Fibroblast of upper back skin (primary cell): ENCODE measurements at regions not wholly inside any gene's neighbourhood (a gene's known extent, or its start where the extent isn't known, plus 50 kb on each side); places are given as distances from the start of the nearest gene placed in this dataset.
"Not testable (repeated sequence)": the region's sequence is repeated elsewhere in the genome, so short reads cannot be mapped to it uniquely, and the experiment has no call there.

Experiments used
- DNase-seq: peaks from one replicate; pipeline ENCODE4 v3.0.0-alpha.2; 2013

DNA sequence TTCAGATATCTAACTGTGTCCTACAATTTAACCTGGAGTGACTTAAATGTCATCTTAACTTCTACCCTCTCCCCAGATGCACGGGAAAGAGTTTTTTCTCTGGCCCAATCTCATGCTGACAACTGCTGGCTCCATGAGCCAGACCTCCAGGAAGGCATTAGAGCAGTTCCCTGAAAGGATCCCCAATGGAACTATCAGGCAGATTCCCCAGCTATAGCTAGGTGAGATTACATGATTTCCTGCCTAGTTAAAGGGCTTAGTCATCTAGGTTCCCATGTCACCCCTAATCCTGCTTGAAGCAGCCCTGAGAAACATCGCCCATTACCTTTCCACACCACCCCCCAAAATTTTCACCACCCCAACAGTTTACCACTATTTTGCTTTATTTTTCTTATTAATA lies 373.5 kb upstream of the TRPC7 start:
- no peak for DNase-seq

DNA sequence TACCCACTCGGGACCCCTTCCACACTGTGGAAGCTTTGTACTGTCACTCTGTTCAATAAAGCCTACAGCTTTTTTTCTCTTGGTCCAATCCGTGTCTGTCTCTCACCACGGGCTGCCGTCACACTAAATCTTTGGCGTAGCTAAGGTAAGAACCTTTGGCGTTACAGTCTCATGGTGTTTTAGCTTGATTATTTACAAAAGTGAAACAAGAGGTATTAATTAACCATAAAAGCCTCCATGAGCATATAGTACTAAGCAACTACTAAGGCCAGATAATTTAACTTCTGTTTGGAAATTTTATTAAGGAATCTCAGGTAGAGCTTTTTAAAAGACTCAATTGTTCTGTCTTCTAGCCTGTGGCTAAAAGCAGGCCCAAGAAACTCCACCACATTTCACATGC lies 370.7 kb upstream of the TRPC7 start:
- DNase-seq = no peak

DNA sequence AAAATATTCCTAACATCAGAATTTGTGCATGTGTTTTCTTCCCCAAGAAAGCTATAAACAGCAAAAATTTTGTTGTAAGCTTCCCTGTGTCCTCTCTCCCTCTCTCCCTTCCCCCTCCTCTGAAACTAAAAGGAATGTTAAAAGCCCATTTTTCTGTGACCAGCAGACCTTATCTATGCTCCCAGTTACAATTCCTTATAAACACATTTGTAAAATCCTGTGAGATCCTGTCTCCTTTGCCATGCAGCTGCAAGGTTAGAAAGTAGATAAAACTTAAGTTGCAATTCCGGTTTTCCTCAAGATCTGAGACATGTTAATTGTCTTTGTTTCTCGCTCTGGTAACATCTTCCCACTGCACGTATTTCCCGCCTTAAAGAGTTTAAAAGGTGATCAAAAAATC lies 370.3 kb upstream of the TRPC7 start:
- DNase-seq = not testable (repeated sequence)

DNA sequence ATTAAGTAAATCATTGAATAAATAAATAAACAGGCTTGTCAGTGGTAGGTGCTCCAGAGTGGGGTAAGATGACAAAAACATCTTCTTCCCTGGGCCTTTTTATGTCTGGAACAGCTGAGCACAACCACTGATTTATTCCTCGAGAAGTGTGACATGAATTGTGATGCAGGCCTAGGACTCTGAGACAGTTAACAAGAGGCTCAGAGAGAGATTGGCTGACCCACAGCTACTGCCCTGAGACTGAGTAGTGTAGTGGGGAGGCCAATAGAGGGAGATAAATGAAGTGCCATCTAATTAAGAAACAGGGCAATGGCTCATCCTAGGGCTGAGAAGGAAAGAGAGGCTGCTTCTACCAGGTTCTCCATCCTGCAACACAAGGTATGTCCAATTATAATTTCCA lies 369.3 kb upstream of the TRPC7 start:
- no peak for DNase-seq

DNA sequence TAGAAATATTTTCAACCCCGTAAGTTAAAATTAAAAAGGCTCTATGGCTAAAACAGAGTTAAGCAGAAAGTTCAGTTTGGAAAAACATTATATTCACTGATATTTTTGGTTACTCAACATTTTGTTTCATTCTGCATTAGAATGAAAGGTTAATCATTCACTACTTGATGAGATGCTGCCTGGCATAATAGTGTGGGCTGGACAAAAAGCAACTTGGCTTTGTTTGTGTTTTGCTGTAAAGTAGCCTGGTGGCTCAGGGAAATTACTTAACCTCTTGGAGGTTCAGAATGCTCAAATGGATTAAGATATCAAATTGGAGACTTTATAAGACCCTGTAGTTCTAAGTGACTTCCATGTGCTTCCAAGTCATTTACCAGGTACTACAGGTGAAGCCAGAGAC lies 367.4 kb upstream of the TRPC7 start:
- no peak for DNase-seq

DNA sequence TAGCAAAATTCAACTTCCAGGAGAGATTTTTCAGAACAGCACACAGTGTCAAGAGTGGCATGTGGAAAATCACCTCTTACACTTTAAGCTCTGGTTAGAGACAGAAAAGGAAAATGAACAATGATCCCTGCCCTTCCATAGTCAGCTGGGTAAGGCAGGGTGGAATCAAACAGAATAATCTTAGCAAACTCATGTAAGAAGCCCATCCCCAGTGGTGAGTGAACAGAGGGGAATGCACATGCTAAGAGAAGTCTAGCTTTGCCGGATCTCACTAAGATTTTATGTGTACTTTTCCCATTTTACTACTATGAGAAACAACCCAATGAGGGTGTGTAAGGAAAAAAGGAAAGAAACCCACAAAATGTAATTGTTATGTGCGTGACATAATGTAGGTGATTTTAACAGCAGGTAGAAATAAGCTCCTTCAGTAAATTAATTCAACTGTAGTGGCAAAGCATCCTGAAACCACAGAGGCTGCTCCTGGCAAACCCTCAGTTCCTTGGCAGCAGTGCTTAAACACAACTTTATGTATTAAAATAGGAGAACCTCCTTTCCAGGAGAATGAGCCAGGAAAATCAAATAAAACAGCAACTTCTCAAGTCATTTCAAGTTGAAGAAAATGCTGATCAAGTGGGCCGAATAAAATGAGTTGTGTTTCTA lies 366.0 kb upstream of the TRPC7 start:
- DNase-seq = peak; percentile 9

DNA sequence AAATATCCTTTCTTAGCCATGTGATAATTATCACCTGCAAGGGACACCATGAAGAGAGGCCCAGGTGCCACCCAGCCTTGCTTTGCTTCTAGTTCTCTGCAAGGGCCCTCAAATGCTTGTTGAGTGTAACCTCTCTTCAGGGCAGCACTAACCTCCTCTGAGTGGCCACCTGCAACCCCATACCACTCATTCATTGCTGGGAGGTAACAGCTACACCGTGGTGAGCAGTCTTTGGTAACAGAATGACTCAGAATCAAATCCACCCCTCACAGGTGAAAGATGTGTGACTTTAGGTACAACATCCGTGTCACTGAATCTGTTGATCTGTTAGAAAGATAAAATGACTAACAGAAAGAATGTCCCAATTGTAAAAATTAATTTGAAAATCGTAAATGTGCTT lies 365.1 kb upstream of the TRPC7 start:
- no peak for DNase-seq

DNA sequence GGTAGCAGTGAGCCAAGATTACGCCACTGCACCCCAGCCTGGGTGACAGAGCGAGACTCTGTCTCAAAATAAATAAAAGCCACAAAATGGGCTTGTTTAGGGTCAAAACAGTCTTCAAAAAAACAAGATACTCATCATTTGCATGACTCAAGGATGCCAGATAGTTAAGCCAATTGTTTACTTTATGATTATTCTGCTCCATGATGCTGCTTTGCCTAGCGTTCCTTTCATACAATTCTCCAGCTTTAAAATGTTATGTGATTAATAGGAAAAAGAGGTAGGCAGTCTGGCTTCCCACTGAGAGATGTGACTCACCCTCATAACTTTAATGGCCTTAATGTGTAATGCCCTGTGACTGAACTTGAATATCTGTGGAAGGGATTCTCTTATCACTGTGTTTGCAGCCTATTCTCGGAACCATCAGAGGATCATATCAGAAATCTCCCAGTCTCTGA lies 364.6 kb upstream of the TRPC7 start:
- peak; percentile 84 for DNase-seq

DNA sequence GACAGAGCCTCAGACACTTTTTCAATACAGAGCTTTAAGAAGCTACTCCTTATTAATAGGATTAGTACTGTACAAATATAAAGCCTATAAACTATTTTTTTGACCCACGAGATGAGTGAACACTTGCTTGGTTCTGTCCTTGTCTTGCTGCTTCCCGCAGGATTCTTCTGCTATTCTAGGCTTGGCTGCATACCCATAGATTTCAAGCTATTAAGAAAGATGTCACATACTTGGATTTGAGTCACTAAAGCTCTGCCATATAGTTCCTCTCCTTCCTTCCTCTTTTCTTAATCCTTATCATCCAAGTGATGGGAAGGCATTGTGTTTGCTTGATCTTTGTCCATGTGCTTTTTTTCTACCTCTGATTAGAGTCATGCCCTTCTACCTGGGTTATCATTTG lies 361.2 kb upstream of the TRPC7 start:
- no peak for DNase-seq

DNA sequence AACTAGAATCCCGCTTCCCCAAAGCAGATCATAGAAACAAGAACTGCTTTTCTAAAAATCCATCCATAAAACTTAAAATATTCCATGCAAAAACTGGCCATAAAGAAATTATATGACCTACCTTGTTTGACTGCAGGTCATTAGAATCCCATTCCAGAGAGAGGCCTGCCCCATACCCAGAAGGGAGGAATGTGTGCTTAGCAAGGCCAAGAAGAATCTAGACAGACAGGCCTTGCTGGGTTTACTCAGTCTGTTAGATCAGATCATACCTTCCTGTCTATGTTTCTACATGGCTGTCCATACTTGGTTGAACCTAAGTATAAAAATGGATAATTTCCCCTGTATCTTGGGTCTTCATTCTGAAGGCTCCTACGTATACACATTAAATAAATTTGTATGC lies 358.8 kb upstream of the TRPC7 start:
- DNase-seq = no peak

DNA sequence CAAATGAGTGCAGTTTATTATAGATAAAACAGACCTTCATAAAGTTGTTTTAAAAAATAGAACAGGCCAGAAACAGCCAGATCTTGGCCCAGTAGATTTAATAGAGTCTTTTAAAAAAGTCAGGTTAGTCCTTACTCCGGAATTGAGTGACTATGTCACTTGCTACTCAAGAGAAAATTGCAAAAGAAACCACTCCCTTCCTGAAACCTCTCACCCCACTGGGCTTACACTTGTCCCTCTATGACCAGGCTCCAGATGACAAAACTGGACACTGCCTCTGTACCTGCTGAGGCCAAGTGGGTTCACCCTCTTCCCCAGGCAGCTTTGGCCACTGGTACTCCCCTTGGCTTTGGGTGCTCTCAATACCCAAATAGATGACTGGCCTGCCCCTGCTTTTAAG lies 357.2 kb upstream of the TRPC7 start:
- no peak for DNase-seq

DNA sequence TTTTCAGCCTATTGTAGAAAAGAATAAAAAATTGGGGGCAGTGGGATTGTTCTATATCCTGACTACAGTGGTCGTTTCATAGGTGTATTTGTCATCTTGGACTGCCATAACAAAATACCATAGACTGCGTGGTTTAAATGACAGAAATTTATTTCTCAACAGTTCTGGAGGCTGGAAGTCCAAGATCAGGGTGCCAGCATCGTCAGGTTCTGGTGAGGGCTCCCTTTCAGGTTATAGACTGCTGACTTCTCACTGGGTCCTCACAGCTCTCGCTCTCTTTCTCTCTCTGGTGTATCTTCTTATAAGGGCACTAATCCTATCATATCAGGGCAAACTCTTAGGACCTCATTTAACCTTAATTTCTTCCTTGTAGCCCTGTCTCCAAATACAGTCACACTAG lies 356.7 kb upstream of the TRPC7 start:
- DNase-seq = no peak

DNA sequence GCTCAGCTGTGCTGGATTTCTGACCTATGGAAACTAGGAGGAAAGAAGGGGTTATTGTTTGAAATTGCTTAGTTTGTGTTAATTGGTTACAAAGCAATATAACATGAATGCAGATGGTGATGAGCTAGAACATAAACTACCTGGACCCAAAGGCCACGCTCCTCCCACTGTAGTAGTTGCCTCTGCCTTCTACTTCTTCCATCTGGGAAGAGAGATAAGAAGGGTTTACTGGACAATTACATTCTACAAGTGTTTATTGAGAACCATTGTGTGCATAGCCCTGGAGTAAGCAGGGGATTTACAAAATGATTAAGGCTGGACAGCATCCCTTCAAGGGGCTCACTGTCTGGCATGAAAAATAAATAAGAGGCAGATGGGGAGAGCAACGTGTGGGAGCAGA lies 355.3 kb upstream of the TRPC7 start:
- no peak for DNase-seq

DNA sequence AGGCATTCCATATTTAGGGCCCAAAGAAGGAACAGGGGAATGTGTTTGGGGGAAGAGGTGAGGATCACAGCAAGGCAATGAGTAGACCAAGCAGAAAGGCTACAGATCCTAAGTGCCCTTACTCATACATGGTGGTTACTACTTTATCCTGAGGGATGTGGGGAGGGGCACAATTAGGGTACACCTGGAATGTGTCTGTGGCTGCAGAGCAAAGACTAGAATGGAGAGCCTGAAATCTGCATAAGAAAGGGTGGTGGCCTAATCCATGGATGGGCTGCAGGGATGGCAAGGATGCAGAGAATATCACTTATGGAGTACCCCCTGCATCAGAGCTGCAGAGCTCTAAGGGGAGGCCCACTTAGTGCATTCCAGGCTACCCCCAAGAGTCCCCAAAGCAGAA lies 352.6 kb upstream of the TRPC7 start:
- no peak for DNase-seq

DNA sequence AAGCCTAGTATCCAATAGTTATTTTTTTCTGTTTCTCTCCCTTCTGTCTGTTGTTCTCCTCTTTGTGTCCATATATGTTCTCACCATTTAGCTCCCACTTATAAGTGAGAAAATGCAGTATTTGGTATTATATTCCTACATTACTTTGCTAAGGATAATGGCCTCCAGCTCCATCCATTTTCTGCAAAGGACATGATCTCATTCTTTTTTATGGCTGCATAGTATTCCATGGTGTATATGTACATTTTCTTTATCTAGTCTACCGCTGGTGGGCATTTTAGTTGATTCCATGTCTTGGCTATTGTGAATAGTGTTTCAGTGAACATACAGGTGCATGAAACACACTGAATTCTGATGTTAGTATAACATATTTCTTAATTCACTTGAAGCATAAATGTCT lies 348.9 kb upstream of the TRPC7 start:
- DNase-seq = no peak

DNA sequence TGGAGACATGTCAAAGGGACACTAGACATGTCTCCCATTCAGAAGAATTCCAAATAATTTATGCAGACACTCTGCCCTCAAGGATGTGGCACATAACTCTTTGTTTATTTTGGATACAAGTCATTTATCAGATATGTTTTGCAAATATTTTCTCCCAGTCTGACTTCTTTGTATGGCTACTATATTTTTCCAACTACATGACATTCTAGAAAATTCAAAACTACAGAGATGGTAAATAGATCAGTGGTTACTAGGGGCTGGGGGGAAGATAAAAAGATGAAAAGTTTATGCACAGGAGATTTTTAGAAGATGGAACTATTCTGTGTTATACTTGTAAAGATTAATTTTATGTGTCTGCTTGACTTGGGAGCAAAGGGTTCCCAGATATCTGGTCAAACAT lies 347.3 kb upstream of the TRPC7 start:
- no peak for DNase-seq

DNA sequence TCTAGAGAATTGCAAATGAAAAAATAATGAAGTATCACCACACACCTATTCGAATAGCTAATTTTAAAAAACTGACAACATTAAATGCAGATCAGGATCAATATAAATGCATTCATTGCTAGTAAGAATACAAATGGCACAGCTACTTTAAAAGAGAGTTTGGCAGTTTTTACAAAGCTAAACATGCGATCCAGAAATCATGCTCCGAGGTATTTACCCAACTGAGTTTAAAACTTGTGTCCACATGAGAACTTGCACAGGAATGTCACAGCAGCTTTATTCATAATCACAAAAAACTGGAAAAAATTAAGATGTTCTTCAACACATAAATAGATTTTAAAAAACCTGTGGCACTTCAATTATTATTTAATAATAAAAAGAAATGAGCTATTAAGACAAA lies 345.5 kb upstream of the TRPC7 start:
- DNase-seq = no peak

DNA sequence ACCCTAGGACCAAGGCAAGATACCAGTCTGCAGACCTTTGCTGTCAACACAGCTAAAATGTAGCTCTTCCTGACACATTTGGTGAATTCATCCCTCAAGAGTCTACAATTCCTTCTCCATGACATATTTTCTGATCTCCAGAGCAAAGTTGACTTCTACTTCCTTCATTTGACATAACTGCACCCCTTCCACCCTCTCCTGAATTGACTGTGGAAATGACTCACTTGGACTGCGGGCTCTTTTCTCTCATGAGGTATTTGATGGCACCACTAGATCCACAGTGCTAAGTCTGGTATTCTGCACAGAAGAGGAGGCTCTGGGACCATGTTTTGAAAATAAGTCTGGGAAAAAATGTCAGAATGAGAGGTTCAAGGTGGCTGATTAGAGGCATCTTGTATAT lies 338.4 kb upstream of the TRPC7 start:
- peak; percentile 5 for DNase-seq

DNA sequence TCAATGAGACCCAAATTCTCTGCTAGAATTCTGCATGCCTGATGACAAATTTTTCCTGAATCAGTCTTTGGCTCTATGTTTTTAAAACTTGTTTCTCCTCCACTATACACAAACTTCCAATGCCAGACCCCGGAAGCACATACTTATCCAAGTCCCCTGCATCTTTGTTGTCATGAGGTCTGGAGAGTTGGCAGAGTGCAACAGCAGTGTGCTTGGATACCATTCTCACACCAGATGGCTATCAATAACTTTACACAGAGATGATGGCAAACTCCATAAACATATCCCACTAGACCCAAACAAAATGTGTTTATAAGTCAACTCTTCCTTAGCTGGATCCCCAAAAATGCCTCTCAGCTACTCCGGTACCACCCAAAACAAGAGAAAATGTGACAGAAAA lies 337.7 kb upstream of the TRPC7 start:
- DNase-seq = no peak

DNA sequence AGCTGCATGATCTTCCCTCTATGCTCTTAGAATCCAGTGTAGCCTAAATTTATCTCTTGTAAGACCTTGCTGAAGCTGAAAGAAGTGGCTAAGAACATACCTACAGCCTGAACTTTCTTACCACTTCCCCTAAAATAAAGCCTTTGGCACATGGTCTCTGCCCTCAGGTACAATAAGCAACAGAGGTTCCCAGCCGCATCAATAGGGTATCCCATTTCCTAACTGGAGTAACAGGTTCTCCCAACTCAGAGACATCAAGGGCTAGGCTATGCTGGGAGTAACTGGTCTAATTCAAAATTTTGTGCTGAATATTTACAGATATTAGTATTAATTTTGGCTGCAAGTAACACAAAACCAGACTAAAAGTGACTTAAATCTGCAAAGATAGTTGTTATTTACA lies 335.8 kb upstream of the TRPC7 start:
- no peak for DNase-seq

DNA sequence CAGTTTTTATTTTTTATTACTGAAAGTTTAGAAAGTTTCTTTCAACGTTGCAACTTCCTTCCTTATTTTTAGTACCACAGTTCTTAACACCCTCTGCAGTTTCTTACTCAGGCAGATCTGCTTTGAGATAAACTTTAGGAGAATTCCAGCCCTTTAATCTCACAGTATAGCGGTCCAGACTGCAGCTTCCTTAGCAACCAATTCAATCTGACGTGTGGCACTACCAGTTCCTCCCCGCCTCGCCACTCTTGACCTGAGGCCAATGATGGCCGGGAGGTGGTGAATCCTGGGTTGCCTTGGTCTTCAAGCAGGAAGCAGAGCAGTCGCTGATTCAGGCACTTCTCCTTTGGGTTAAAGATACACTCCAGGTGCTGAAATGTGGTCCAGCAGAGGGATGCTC lies 334.3 kb upstream of the TRPC7 start:
- DNase-seq = no peak

DNA sequence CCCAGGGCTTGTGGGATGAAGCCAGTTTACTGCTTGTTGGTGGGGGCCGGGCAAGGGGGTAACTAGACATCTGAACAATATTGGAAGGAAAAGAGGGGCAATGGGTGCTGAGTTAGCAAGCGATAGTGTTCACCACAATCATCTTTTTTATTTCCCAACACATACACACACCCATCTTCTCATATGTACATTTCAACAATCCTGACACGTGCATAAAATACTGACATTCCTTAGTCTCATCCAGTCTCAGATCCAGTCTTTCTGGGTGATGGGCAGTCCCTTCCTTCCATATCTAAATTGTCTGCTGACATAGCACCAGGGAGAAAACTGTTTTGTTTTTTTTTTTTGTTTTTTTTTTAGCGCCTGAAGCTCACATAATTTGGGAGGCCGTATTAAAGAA lies 333.6 kb upstream of the TRPC7 start:
- no peak for DNase-seq

DNA sequence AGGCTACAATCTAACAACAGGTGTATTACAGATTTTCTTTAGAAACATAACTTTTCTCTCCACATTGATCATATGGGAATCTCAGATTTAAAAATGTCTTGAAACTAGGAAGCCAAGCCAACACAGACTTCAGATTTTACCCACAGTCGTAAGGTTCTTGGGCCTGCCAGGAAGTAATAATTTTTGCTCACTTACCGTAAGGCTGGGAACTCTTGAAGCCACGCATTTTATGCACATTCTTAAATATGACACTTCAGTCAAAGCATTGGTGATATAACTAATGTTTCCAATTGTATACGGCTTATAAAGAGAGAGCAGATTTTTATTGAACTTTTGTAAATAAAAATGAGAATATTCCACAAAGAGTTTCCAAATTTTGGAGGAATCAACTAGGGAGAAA lies 328.9 kb upstream of the TRPC7 start:
- DNase-seq = no peak

DNA sequence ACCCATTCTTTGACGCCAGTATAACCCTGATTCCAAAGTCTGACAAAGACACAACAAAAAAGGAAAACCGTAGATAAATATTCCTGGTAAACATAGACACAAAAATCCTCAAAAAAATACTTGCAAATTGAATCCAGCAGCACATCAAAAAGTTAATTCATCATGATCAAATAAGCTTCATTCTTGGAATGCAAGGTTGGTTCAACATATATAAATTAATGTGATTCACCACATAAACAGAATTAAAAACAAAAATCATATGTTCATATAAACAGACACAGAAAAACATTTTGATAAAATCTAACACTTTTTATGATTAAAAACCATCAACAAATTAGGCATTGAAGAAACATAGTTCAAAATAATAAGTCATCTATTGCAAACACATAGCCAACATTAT lies 324.2 kb upstream of the TRPC7 start:
- DNase-seq = no peak

DNA sequence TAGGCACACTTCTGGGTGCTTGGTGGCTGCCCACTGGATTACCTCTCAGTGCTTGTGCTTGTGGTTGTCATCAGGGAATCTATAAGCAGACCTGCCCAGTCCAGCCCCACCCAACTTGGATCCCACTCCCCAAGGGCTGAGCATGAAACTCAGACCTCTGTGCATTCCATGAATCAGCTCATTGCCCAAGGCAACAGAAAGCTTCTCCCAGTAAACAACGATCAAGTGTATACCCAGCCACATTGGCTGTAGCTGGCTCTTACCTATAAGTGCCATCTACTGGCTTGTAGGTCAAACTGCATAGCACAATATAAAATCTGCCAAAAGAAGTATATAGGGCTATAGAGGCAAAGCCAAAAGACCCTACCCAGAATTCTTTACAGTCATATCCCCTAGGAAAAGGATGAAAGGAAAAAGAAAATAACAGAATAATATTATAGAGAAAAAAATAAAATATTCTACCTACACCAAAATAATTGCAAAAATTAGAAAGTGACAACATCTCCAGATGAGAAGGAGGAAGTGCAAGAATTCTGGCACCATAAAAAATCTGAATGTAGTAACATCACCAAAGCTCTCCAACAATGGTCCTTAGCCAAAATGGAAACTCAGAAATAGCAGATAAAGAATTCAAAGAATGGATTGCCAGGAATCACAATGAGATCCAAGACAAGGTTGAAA lies 321.0 kb upstream of the TRPC7 start:
- DNase-seq = peak; percentile 18
